Neural cell (in vitro differentiated cells): ENCODE measurements at regions not wholly inside any gene's neighbourhood (a gene's known extent, or its start where the extent isn't known, plus 50 kb on each side); places are given as distances from the start of the nearest gene placed in this dataset.

ENCODE experiments used
- EP300 ChIP-seq: fragments of 450-650 bp; conservative IDR thresholded peaks from 2 replicates; pipeline ENCODE4 v1.6.1; 2014; ENCODE audit warnings: antibody characterized with exemption, mild to moderate bottlenecking, moderate library complexity; ENCODE audit not compliant: poor library complexity, severe bottlenecking
- EZH2 ChIP-seq: fragments of 200-600, 300-800 bp; shearing (Covaris generic), sonication (generic); IDR thresholded peaks from 2 replicates; pipeline ENCODE4 v1.6.1; 2014; ENCODE audit warnings: antibody characterized with exemption, low read length, borderline replicate concordance, mild to moderate bottlenecking; ENCODE audit not compliant: insufficient read depth, poor library complexity, severe bottlenecking
- POLR2AphosphoS5 ChIP-seq: IDR thresholded peaks from 2 replicates; pipeline ENCODE4 v1.6.1; 2012
- RAD21 ChIP-seq: fragments of 450-650 bp; conservative IDR thresholded peaks from 2 replicates; pipeline ENCODE4 v1.6.1; 2014; ENCODE audit warnings: antibody characterized with exemption, mild to moderate bottlenecking, moderate library complexity
- TAF1 ChIP-seq: IDR thresholded peaks from 2 replicates; pipeline ENCODE4 v1.6.1; 2012; ENCODE audit warnings: low read depth
- TF ChIP-seq, protein P1 (sequence below): fragments of 450-650 bp; IDR thresholded peaks from 2 replicates; pipeline ENCODE4 v1.5.1; 2014; ENCODE audit warnings: antibody characterized with exemption, mild to moderate bottlenecking, moderate library complexity; ENCODE audit not compliant: poor library complexity, severe bottlenecking

DNA sequence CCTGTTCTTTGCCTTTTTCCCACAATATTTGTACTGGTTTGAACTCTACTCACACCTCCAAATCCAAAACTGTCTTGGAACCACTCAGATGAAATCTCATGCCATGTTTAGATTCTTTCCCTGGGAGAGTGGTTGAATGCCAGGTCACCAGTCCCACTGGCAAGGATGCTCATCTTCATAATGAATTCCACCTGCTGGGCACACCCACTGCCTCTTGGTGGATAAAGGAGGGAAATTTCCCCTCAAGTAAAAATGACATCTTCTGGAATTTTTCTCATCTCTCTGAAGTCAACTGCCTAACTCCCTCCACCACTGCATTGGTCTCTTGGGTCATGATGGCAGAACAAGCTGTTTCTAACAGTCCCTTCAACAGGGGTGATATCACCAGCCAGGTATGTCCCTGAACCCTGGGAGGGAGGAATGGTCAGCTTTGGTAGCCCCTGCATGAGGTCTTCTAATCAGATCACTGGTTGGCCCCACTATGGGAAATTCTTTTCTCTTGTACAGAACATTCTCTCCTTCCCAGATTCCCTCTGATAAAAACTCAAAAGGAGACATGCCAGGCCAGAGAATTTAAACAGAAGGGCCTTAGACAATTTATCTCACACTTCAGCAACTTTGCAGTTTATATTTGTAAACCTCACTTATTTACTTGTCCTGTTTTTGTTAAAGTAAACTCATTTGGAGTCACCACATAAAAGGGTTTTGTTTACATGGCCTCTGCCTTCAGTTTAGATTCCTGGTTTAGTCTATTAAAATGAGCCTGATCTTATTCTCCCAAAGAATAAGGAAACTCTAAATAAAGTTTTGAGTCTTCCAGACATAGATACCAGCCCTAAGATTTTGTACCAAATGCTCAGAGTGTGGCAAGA, 143.4 kb downstream of the WNT5A start:
- TF ChIP-seq TAF1 (no peak), EZH2 (no peak), POLR2AphosphoS5 (no peak), EP300 (no peak), RAD21 (no peak)
- TF ChIP-seq, protein P1, sequence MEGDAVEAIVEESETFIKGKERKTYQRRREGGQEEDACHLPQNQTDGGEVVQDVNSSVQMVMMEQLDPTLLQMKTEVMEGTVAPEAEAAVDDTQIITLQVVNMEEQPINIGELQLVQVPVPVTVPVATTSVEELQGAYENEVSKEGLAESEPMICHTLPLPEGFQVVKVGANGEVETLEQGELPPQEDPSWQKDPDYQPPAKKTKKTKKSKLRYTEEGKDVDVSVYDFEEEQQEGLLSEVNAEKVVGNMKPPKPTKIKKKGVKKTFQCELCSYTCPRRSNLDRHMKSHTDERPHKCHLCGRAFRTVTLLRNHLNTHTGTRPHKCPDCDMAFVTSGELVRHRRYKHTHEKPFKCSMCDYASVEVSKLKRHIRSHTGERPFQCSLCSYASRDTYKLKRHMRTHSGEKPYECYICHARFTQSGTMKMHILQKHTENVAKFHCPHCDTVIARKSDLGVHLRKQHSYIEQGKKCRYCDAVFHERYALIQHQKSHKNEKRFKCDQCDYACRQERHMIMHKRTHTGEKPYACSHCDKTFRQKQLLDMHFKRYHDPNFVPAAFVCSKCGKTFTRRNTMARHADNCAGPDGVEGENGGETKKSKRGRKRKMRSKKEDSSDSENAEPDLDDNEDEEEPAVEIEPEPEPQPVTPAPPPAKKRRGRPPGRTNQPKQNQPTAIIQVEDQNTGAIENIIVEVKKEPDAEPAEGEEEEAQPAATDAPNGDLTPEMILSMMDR, result no peak
